Uterus (tissue), 2 donors: ENCODE measurements at regions not wholly inside any gene's neighbourhood (a gene's known extent, or its start where the extent isn't known, plus 50 kb on each side); places are given as distances from the start of the nearest gene placed in this dataset.

ENCODE experiments used
- POLR2A ChIP-seq, 2 donors: fragments of 450-650 bp; IDR thresholded peaks; one replicate each; pipeline ENCODE4 v1.6.1; 2016; ENCODE audit warnings: antibody characterized with exemption in 2 of 2, mild to moderate bottlenecking in 1 of 2, moderate library complexity in 1 of 2
- TF ChIP-seq, protein P1 (sequence below), 4 experiments: fragments of 200-600 bp in 2 of 4; fragments of 450-650 bp in 2 of 4; sonication (generic) in 2 of 4; IDR thresholded peaks; one replicate each; pipeline ENCODE4 v1.5.1; 2016 to 2019; ENCODE audit warnings: antibody characterized with exemption in 4 of 4, mild to moderate bottlenecking in 2 of 4, moderate library complexity in 1 of 4

- TF ChIP-seq, protein P1, sequence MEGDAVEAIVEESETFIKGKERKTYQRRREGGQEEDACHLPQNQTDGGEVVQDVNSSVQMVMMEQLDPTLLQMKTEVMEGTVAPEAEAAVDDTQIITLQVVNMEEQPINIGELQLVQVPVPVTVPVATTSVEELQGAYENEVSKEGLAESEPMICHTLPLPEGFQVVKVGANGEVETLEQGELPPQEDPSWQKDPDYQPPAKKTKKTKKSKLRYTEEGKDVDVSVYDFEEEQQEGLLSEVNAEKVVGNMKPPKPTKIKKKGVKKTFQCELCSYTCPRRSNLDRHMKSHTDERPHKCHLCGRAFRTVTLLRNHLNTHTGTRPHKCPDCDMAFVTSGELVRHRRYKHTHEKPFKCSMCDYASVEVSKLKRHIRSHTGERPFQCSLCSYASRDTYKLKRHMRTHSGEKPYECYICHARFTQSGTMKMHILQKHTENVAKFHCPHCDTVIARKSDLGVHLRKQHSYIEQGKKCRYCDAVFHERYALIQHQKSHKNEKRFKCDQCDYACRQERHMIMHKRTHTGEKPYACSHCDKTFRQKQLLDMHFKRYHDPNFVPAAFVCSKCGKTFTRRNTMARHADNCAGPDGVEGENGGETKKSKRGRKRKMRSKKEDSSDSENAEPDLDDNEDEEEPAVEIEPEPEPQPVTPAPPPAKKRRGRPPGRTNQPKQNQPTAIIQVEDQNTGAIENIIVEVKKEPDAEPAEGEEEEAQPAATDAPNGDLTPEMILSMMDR (IDR thresholded peaks at IDR 0.05): no peak
- TF ChIP-seq POLR2A (IDR thresholded peaks at IDR 0.05): no peak
These were observed 162.9 kb downstream of the ZDHHC21 start for GRCh38 chr9:14530366-14530765.
